ENCODE measurements at regions not wholly inside any gene's neighbourhood (a gene's known extent, or its start where the extent isn't known, plus 50 kb on each side); places are given as distances from the start of the nearest gene placed in this dataset.

DNA sequence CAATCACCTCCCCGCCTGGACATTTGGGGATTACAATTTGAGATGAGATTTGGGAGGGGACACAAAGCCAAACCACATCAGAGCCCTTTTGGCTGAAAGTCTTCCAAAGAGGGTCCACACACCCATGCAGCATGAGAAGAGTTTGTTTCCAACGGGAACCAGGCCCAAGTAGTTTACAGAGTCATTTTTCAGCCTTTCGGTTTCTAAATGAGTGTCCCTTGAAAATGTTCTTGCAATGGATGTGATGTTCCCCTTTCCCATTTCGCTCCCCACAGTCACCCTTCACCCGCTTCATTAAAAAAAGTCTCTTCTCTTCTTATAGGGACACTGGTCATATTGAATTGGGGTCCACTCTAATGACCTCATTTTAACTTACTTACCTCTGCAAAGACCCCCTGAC, 157.4 kb downstream of the ARL4C start:
- DNase-seq (ENCODE audit: insufficient read length, low spot score, missing footprints), result no peak
- Histone ChIP-seq H3K9me3 (ENCODE audit: low read depth, low read length) (no peaks in the 10 kb centered on the region), H3K27ac (ENCODE audit: low read depth, low read length) (no peak overlapping the region), H2AFZ (ENCODE audit: low read length) (no peak overlapping the region), H4K20me1 (ENCODE audit: insufficient read depth, low read length) (no peaks in the 10 kb centered on the region), H3K27me3 (ENCODE audit: insufficient read depth, low read length) (no peaks in the 10 kb centered on the region), H3K4me2 (ENCODE audit: insufficient read depth, low read length) (no peak overlapping the region), H3K79me2 (ENCODE audit: insufficient read depth, low read length) (no peaks in the 10 kb centered on the region), H3K36me3 (ENCODE audit: insufficient read depth, low read length) (no peaks in the 10 kb centered on the region), H3K4me3 (ENCODE audit: insufficient read depth, low read length) (no peak overlapping the region), H3K4me1 (ENCODE audit: insufficient read depth, low read length) (no peaks in the 10 kb centered on the region)
- TF ChIP-seq, protein P1, sequence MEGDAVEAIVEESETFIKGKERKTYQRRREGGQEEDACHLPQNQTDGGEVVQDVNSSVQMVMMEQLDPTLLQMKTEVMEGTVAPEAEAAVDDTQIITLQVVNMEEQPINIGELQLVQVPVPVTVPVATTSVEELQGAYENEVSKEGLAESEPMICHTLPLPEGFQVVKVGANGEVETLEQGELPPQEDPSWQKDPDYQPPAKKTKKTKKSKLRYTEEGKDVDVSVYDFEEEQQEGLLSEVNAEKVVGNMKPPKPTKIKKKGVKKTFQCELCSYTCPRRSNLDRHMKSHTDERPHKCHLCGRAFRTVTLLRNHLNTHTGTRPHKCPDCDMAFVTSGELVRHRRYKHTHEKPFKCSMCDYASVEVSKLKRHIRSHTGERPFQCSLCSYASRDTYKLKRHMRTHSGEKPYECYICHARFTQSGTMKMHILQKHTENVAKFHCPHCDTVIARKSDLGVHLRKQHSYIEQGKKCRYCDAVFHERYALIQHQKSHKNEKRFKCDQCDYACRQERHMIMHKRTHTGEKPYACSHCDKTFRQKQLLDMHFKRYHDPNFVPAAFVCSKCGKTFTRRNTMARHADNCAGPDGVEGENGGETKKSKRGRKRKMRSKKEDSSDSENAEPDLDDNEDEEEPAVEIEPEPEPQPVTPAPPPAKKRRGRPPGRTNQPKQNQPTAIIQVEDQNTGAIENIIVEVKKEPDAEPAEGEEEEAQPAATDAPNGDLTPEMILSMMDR (IDR thresholded peaks at IDR 0.05; ENCODE audit: extremely low read depth, low read depth, low read length), result no peak

DNA sequence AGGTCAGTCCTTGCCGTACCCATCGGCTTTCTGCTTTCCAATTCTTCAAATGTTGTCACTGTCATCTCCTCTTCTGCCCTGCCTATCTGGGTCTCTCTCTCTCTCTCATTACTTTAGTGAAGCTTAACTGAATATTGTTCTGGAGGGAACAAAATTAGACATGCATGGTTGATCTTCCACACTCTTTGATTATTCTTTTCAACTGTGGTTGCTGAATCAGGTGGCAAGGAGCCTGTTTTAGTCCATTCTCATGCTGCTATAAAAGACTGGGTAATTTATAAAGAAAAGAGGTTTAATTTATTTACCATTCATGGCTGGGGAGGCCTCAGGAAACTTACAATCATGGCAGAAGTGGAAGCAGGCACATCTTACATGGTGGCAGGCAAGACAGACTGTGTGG, 157.9 kb downstream of the ARL4C start:
- DNase-seq (ENCODE audit: insufficient read length, low spot score, missing footprints), result no peak
- Histone ChIP-seq H3K4me3 (ENCODE audit: insufficient read depth, low read length) (no peak overlapping the region), H3K9me3 (ENCODE audit: low read depth, low read length) (no peaks in the 10 kb centered on the region), H3K79me2 (ENCODE audit: insufficient read depth, low read length) (no peaks in the 10 kb centered on the region), H3K36me3 (ENCODE audit: insufficient read depth, low read length) (no peaks in the 10 kb centered on the region), H3K4me2 (ENCODE audit: insufficient read depth, low read length) (no peak overlapping the region), H3K27ac (ENCODE audit: low read depth, low read length) (no peak overlapping the region), H4K20me1 (ENCODE audit: insufficient read depth, low read length) (no peaks in the 10 kb centered on the region), H3K4me1 (ENCODE audit: insufficient read depth, low read length) (no peaks in the 10 kb centered on the region), H2AFZ (ENCODE audit: low read length) (no peak overlapping the region), H3K27me3 (ENCODE audit: insufficient read depth, low read length) (no peaks in the 10 kb centered on the region)
- TF ChIP-seq, protein P1 (IDR thresholded peaks at IDR 0.05; ENCODE audit: extremely low read depth, low read depth, low read length), result no peak

- Histone ChIP-seq H3K79me2 (ENCODE audit: insufficient read depth, low read length) (no peaks in the 10 kb centered on the region), H4K20me1 (ENCODE audit: insufficient read depth, low read length) (no peaks in the 10 kb centered on the region), H3K36me3 (ENCODE audit: insufficient read depth, low read length) (no peaks in the 10 kb centered on the region), H2AFZ (ENCODE audit: low read length) (peak overlapping the region; percentile 8), H3K27me3 (ENCODE audit: insufficient read depth, low read length) (peaks cover 5% of the 10 kb centered on the region), H3K9me3 (ENCODE audit: low read depth, low read length) (no peaks in the 10 kb centered on the region), H3K27ac (ENCODE audit: low read depth, low read length) (peak overlapping the region; percentile 42), H3K4me3 (ENCODE audit: insufficient read depth, low read length) (no peak overlapping the region), H3K4me1 (ENCODE audit: insufficient read depth, low read length) (no peaks in the 10 kb centered on the region), H3K4me2 (ENCODE audit: insufficient read depth, low read length) (peak overlapping the region; percentile 49)
- TF ChIP-seq, protein P1 (IDR thresholded peaks at IDR 0.05; ENCODE audit: extremely low read depth, low read depth, low read length), result no peak
- peak; percentile 86 for DNase-seq (ENCODE audit: insufficient read length, low spot score, missing footprints)
These were observed 161.1 kb downstream of the ARL4C start for GRCh38 chr2:234335661-234336228.

GRCh38 chr2:234334756-234335155, 162.1 kb downstream of the ARL4C start:
- H2AFZ ChIP-seq (ENCODE audit: low read length), result no peak overlapping the region
- H3K4me1 ChIP-seq (ENCODE audit: insufficient read depth, low read length), result no peaks in the 10 kb centered on the region
- no peak overlapping the region for H3K27ac ChIP-seq (ENCODE audit: low read depth, low read length)
- H3K36me3 ChIP-seq (ENCODE audit: insufficient read depth, low read length), result no peaks in the 10 kb centered on the region
- TF ChIP-seq, protein P1 (IDR thresholded peaks at IDR 0.05; ENCODE audit: extremely low read depth, low read depth, low read length), result no peak
- H3K79me2 ChIP-seq (ENCODE audit: insufficient read depth, low read length), result no peaks in the 10 kb centered on the region
- no peak overlapping the region for H3K4me2 ChIP-seq (ENCODE audit: insufficient read depth, low read length)
- H4K20me1 ChIP-seq (ENCODE audit: insufficient read depth, low read length), result no peaks in the 10 kb centered on the region
- H3K9me3 ChIP-seq (ENCODE audit: low read depth, low read length), result no peaks in the 10 kb centered on the region
- DNase-seq (ENCODE audit: insufficient read length, low spot score, missing footprints), result no peak
- H3K27me3 ChIP-seq (ENCODE audit: insufficient read depth, low read length), result peaks cover 5% of the 10 kb centered on the region
- no peak overlapping the region for H3K4me3 ChIP-seq (ENCODE audit: insufficient read depth, low read length)
